A673 (cell line): ENCODE measurements at regions not wholly inside any gene's neighbourhood (a gene's known extent, or its start where the extent isn't known, plus 50 kb on each side); places are given as distances from the start of the nearest gene placed in this dataset.

Source experiments
- BruUV-seq: library from RNA; stranded (reverse); fragments of 400-500 nt; replicated peaks from 2 replicates; lab custom pipeline; 2021; lab: Mats Ljungman, UMichigan
- CTCF ChIA-PET: fragments of 300-600 bp; sonication (Branson Sonifier 250); formaldehyde crosslinking; loops from one replicate; lab custom pipeline; 2022; ENCODE audit warnings: antibody characterized with exemption; lab: Charles Lee
- POLR2A ChIA-PET: fragments of 300-600 bp; sonication (Branson Sonifier 250); formaldehyde crosslinking; loops from one replicate; lab custom pipeline; 2022; ENCODE audit warnings: antibody characterized with exemption; ENCODE audit not compliant: low non-redundant PET; lab: Charles Lee
- DNase-seq: peaks from one replicate; pipeline ENCODE4 v3.0.0-alpha.2; 2015; ENCODE audit warnings: low spot score
- H3K27ac ChIP-seq: fragments of 200-600 bp; sonication (generic); 2 replicates; pipeline ENCODE4 v1.5.1; 2016; ENCODE audit warnings: mixed run types, low read depth, mild to moderate bottlenecking, mixed read lengths, antibody characterized with exemption, low read length; ENCODE audit not compliant: poor library complexity, severe bottlenecking
- H3K27me3 ChIP-seq: fragments of 200-600 bp; sonication (generic); replicated peaks from 2 replicates; pipeline ENCODE4 v1.6.1; 2017; ENCODE audit warnings: mixed run types, low read depth, mild to moderate bottlenecking, mixed read lengths, antibody characterized with exemption, low read length; ENCODE audit not compliant: insufficient read depth, poor library complexity
- H3K36me3 ChIP-seq: fragments of 200-600 bp; sonication (generic); 2 replicates; pipeline ENCODE4 v1.6.1; 2016; ENCODE audit warnings: mixed run types, mild to moderate bottlenecking, mixed read lengths, antibody characterized with exemption, low read length; ENCODE audit not compliant: insufficient read depth, poor library complexity, severe bottlenecking
- H3K4me1 ChIP-seq: fragments of 200-600 bp; sonication (generic); 2 replicates; pipeline ENCODE4 v1.6.1; 2017; ENCODE audit warnings: mixed run types, mild to moderate bottlenecking, mixed read lengths, antibody characterized with exemption, low read length; ENCODE audit not compliant: insufficient read depth, poor library complexity, severe bottlenecking
- H3K4me3 ChIP-seq: fragments of 200-600 bp; sonication (generic); 2 replicates; pipeline ENCODE4 v1.5.1; 2016; ENCODE audit warnings: low read depth, mixed run types, mild to moderate bottlenecking, mixed read lengths, low read length; ENCODE audit not compliant: poor library complexity, severe bottlenecking
- H3K9me3 ChIP-seq: fragments of 200-600 bp; sonication (generic); 2 replicates; pipeline ENCODE4 v1.6.1; 2016; ENCODE audit warnings: mixed run types, low read depth, mild to moderate bottlenecking, mixed read lengths, antibody characterized with exemption, low read length; ENCODE audit not compliant: poor library complexity, severe bottlenecking
- CTCF ChIP-seq: fragments of 300-800, 200-600 bp; sonication (generic); conservative IDR thresholded peaks from 2 replicates; pipeline ENCODE4 v1.5.1; 2017; ENCODE audit warnings: low read depth, mild to moderate bottlenecking, antibody characterized with exemption, low read length, moderate library complexity, mixed read lengths
- EZH2 ChIP-seq: fragments of 200-600 bp; sonication (generic); IDR thresholded peaks from 2 replicates; pipeline ENCODE4 v1.6.1; 2017; ENCODE audit warnings: borderline replicate concordance, low read depth, mild to moderate bottlenecking, mixed read lengths, antibody characterized with exemption, low read length; ENCODE audit not compliant: poor library complexity, severe bottlenecking
- intact Hi-C: fragments of 100-400 bp; cut with micrococcal nuclease; formaldehyde crosslinking; loops from one replicate; pipeline ENCODE4 v1.10.0; 2022; ENCODE audit not compliant: unreplicated experiment

GRCh38 chr1:109818271-109818987, 54.7 kb upstream of the EPS8L3 start:
- POLR2A ChIA-PET = no interaction called here
- peaks cover 8% of the 10 kb centered on the region for H3K9me3 ChIP-seq
- DNase-seq = no peak
- BruUV-seq = no TSS peak
- no peaks in the 10 kb centered on the region for H3K4me1 ChIP-seq
- TF ChIP-seq CTCF = no peak
- TF ChIP-seq EZH2 = no peak
- CTCF ChIA-PET = no interaction called here
- H3K4me3 ChIP-seq = no peak overlapping the region
- intact Hi-C loops = no loop called here
- no peaks in the 10 kb centered on the region for H3K36me3 ChIP-seq
- H3K27ac ChIP-seq = no peak overlapping the region
- H3K27me3 ChIP-seq = no peaks in the 10 kb centered on the region

- POLR2A ChIA-PET = no interaction called here
- H3K9me3 ChIP-seq = peaks cover 8% of the 10 kb centered on the region
- H3K27me3 ChIP-seq = no peaks in the 10 kb centered on the region
These were observed 54.2 kb upstream of the EPS8L3 start for GRCh38 chr1:109817881-109818270.

GRCh38 chr1:109816975-109817535, 53.3 kb upstream of the EPS8L3 start:
- CTCF ChIA-PET = no interaction called here
- Histone ChIP-seq H3K27me3 (no peaks in the 10 kb centered on the region), H3K27ac (no peak overlapping the region), H3K36me3 (no peaks in the 10 kb centered on the region), H3K4me1 (no peaks in the 10 kb centered on the region), H3K9me3 (peaks cover 8% of the 10 kb centered on the region), H3K4me3 (no peak overlapping the region)
- no peak for DNase-seq
- POLR2A ChIA-PET = interaction anchor here (0.6 kb wide), 1 partner anchor 22 kb away, joined by 4 read pairs; no protein-coding TSS in a partner anchor
- TF ChIP-seq CTCF = no peak
- no peak for TF ChIP-seq EZH2
- no TSS peak for BruUV-seq
- intact Hi-C loops = no loop called here

More at GRCh38 chr1:109817881-109818270, 54.2 kb upstream of the EPS8L3 start:
- no TSS peak for BruUV-seq
- Histone ChIP-seq H3K27ac (no peak overlapping the region), H3K36me3 (no peaks in the 10 kb centered on the region), H3K4me1 (no peaks in the 10 kb centered on the region), H3K4me3 (no peak overlapping the region)
- TF ChIP-seq CTCF = no peak
- TF ChIP-seq EZH2 = no peak
- intact Hi-C loops = no loop called here
- CTCF ChIA-PET = no interaction called here
- DNase-seq = no peak
